Spinal cord (tissue), 9 donors: ENCODE measurements at regions not wholly inside any gene's neighbourhood (a gene's known extent, or its start where the extent isn't known, plus 50 kb on each side); places are given as distances from the start of the nearest gene placed in this dataset.
"Not testable (repeated sequence)": the region's sequence is repeated elsewhere in the genome, so short reads cannot be mapped to it uniquely, and the experiment has no call there.

Experiments used
- DNase-seq, 6 donors: peaks; one replicate each; pipeline versions ENCODE4 v3.0.0 to v3.0.0-alpha.2; 2013 to 2015; ENCODE audit warnings: low spot score in 6 of 6, low read depth in 4 of 6
- H3K27ac ChIP-seq: one replicate; pipeline ENCODE4 v1.5.1; 2013; ENCODE audit warnings: low read depth, low read length, control low read depth
- H3K27me3 ChIP-seq: one replicate; pipeline ENCODE4 v1.6.1; 2013; ENCODE audit warnings: low read length; ENCODE audit not compliant: control insufficient read depth, insufficient read depth
- H3K36me3 ChIP-seq: one replicate; pipeline ENCODE4 v1.6.1; 2013; ENCODE audit warnings: low read length; ENCODE audit not compliant: control insufficient read depth, insufficient read depth
- H3K4me1 ChIP-seq: one replicate; pipeline ENCODE4 v1.6.1; 2013; ENCODE audit warnings: low read length; ENCODE audit not compliant: control insufficient read depth, insufficient read depth
- H3K4me3 ChIP-seq: one replicate; pipeline ENCODE4 v1.5.1; 2013; ENCODE audit warnings: low read depth, low read length, control low read depth
- H3K9me3 ChIP-seq: one replicate; pipeline ENCODE4 v1.6.1; 2013; ENCODE audit warnings: low read length; ENCODE audit not compliant: control insufficient read depth, insufficient read depth
- WGBS: methylation state at CpG from one replicate; pipeline ENCODE4 v1.1.5; 2013; ENCODE audit warnings: missing lambda C conversion rate; ENCODE audit not compliant: insufficient coverage; 5-methylcytosine and 5-hydroxymethylcytosine counted together
- donor health status: healthy.

DNA sequence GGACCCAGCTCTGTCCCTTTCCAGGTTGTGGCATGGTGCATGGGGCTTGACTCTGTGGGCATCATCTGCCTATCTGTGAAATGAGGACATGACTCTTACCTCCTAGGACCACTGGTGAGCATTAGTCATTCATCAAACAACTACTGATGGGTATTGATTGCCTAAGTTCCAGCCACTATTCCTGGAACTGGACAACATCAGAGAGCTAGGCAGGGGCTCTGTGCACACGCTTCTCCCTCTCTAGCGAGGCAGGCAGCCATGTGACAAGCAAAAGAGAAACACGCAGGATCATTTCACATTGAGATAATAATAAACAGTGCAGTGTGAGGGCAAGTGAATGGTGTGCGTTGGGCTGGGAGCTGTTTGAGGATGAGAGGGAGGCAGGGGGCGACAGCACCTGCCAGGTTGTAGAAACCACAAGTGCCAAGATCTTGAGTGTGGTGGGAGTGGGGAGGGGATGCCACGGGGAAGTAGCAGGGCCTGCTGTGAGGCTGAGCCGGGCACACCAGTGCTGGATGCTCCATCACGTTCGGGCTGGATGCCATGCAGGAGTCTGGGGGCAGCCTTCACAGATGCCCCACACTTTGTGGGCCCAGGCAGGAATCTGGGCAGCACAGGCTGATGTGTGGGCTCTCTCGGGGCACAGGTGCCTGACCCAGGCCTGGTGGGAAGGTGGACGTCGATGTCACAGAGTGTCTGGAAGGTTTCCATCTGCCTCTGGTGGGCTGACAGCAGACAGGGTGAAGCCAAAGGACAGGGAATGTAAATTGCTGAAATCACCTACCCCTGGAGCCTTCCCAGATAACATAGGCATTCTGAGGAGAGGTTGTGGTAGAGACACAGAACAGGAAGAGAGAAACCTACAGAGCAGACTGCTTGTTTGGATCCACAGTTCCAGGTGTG lies 405.5 kb downstream of the RPS24 start:
- DNase-seq: peak in 1 of 6 donors; percentile 35
- H3K27me3 ChIP-seq: no peaks in the 10 kb centered on the region
- H3K27ac ChIP-seq: no peak overlapping the region
- H3K9me3 ChIP-seq: no peaks in the 10 kb centered on the region
- H3K36me3 ChIP-seq: no peaks in the 10 kb centered on the region
- peaks cover 52% of the 10 kb centered on the region for H3K4me1 ChIP-seq
- WGBS: 62% methylated on average over 10 of the region's 12 CpGs
- no peak overlapping the region for H3K4me3 ChIP-seq

DNA sequence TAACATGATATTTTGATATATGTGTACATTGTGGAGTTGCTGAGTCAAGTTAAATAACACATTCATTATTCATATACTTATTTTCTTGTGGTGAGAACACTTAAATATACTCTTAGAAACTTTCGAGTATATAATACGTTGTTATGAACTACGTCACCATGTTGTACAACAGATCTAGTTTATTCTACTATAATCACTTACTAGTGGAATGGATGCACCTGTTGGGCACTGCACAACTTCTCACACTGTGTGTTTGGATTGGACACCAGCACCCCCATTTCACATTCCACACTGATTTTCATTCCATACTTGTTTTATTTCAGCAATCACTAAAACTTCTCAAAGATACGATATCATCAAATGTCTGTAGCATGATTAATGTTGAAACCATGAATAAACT lies 407.3 kb downstream of the RPS24 start:
- no peak for DNase-seq
- Histone ChIP-seq H3K4me3 (no peak overlapping the region), H3K36me3 (no peaks in the 10 kb centered on the region), H3K27me3 (no peaks in the 10 kb centered on the region), H3K27ac (no peak overlapping the region), H3K9me3 (no peaks in the 10 kb centered on the region), H3K4me1 (peaks cover 35% of the 10 kb centered on the region)
- WGBS: no CpG with 5 or more reads among the region's 4 CpGs

DNA sequence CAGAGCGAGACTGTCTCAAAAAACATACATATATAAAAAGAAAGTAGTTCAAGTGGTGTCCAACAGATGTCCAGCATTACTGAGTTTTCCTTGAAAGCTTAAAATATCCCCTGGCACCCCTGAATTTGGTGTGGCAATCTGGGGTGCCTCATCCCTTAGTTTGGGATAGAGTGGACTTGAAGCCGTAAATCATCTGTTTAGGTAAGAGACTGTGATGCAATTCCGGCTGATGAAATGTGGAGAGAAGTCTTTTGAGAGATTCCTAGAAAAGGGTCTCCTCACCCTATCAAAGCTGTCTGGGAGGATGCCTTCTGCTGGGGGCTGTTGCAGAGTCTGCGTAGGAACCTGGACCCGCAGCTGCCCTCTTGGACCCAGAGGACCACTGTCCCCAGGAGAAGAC lies 408.0 kb downstream of the RPS24 start:
- no peak overlapping the region for H3K4me3 ChIP-seq
- DNase-seq: no peak
- 100% methylated on average over 2 of the region's 5 CpGs for WGBS
- H3K4me1 ChIP-seq: peaks cover 28% of the 10 kb centered on the region
- H3K9me3 ChIP-seq: no peaks in the 10 kb centered on the region
- no peaks in the 10 kb centered on the region for H3K36me3 ChIP-seq
- H3K27me3 ChIP-seq: no peaks in the 10 kb centered on the region
- no peak overlapping the region for H3K27ac ChIP-seq

DNA sequence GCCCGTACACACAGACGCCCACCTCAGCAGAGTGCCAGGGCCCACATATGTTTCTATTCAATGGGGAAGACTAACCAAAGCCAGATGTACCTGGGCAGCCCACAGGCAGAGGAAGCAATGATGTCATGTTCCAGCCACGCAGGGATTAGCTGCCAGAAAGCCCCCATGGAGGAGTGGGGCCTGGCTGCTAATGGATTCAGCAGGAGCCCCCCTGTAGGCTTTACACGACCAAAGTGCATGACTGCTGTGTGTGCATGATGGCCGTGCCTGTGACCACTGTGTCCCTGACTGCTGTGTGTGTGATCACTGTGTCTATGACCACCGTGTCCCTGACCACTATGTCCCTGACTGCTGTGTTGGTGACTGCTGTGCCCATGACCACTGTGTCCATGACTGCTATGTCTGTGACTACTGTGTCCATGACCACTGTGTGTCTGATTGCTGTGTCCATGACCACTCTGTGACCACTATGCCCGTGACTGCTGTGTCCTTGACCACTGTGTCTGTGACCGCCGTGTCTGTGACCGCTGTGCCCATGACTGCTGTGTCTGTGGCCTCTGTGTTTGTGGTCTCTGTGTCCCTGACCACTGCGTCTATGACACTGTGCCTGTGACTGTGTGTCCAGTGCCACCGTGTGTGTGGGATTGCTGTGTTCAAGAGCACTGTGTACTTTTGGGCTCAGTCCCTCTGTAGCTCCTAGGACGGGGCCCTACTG lies 409.3 kb downstream of the RPS24 start:
- Histone ChIP-seq H3K9me3 (no peaks in the 10 kb centered on the region), H3K27ac (no peak overlapping the region), H3K36me3 (no peaks in the 10 kb centered on the region), H3K4me3 (no peak overlapping the region), H3K27me3 (no peaks in the 10 kb centered on the region), H3K4me1 (peaks cover 22% of the 10 kb centered on the region)
- 81% methylated on average over 11 of the region's 13 CpGs for WGBS
- DNase-seq: no peak

DNA sequence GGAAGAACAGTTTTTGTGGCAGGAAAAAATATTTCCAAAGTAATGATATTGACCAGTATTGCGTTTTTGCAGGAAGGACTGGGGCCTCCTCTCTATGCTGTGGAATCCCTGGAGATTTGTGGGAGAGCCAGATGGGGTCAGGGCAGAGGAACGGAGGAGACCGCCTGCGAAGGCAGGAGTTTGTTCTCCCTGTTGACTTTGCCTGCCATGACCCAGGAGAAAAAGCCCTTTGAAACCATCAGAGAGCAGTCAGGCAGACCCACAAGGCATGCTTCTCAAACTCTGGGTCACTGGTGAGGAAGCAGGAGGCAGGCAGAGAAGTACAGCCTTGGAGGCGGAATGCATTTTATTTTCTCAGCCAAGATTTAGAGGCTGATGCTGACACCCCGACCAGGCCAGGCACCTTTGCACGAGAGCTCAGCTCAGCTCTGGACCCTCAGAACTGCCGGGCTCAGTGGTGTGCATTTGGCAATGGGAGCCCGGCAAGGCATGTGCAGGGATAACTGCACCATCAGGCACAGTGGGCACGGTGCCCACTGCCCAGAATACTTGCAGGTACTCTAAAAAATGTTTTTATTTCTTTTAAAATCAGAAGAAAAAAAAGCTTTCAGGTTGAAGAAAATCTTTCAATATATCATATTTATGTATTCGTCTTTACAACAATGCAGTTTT lies 410.4 kb downstream of the RPS24 start:
- Histone ChIP-seq H3K27ac (no peak overlapping the region), H3K4me3 (no peak overlapping the region), H3K36me3 (no peaks in the 10 kb centered on the region), H3K9me3 (no peaks in the 10 kb centered on the region), H3K4me1 (peaks cover 14% of the 10 kb centered on the region), H3K27me3 (no peaks in the 10 kb centered on the region)
- no peak for DNase-seq
- WGBS: 70% methylated on average over 9 of the region's 11 CpGs

DNA sequence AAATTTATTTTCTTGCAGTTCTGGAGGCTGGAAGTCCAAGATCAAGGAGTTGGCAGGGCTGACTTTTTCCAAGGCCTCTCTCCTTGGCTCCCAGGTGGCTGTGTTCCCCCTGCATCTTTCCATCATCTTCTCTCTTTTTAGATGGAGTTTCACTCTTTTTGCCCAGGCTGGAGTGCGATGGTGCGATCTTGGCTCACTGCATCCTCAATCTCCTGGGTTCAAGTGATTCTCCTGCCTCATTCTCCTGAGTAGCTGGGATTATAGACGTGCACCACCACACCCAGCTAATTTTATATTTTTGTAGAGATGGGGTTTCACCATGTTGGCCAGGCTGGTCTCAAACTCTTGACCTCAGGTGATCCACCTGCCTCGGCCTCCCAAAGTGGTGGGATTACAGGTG lies 411.1 kb downstream of the RPS24 start:
- not testable (repeated sequence) for DNase-seq, H3K4me1 ChIP-seq, H3K9me3 ChIP-seq, H3K27me3 ChIP-seq, H3K27ac ChIP-seq, H3K36me3 ChIP-seq, H3K4me3 ChIP-seq
- WGBS: 100% methylated on average over 1 of the region's 4 CpGs

DNA sequence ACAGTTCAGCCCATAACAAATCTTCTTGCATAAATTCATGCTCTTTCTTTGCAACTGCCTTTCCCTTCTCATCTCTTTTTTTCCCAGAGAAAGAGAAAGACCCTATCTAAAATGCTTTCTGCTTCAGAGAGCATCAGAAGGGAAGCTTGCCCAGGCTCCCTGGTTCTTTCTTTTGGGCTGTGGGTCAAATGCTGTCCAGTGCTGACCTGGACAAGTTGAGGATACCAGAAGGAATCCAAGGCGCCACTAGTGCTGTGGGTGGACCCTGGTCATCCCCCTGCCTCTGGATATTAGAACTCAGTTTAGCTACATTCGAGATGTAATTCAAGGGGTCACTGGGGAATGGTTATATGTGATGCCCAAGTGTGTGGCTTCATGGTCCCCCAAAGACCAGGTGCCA lies 411.6 kb downstream of the RPS24 start:
- no CpG with 5 or more reads among the region's 2 CpGs for WGBS
- no peak overlapping the region for H3K4me3 ChIP-seq
- H3K4me1 ChIP-seq: peaks cover 9% of the 10 kb centered on the region
- DNase-seq: no peak
- H3K27ac ChIP-seq: no peak overlapping the region
- H3K27me3 ChIP-seq: no peaks in the 10 kb centered on the region
- no peaks in the 10 kb centered on the region for H3K36me3 ChIP-seq
- H3K9me3 ChIP-seq: no peaks in the 10 kb centered on the region

DNA sequence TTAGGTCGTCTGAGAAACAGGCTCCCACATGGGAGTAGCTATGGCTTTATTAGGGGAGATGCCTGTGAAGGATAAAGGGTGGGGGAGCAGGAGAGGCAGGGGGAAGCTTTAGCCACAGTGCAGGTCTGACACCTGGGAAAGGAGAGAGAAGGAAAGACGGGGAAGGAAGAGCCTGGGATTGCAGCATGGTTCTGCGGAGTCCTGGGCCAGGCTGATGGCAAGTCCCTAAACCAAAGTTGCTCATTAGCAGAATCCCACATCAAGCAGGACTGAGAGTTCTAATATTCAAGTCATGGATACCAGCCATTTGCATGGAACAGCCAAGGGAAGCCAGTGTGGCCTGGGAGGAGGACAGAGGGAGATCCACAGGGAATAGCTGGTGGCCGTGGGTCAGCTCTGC lies 414.8 kb downstream of the RPS24 start:
- Histone ChIP-seq H3K4me1 (peaks cover 22% of the 10 kb centered on the region), H3K27ac (no peak overlapping the region), H3K4me3 (no peak overlapping the region), H3K9me3 (no peaks in the 10 kb centered on the region), H3K27me3 (no peaks in the 10 kb centered on the region), H3K36me3 (no peaks in the 10 kb centered on the region)
- DNase-seq: no peak
- 79% methylated on average over 2 of the region's 4 CpGs for WGBS

DNA sequence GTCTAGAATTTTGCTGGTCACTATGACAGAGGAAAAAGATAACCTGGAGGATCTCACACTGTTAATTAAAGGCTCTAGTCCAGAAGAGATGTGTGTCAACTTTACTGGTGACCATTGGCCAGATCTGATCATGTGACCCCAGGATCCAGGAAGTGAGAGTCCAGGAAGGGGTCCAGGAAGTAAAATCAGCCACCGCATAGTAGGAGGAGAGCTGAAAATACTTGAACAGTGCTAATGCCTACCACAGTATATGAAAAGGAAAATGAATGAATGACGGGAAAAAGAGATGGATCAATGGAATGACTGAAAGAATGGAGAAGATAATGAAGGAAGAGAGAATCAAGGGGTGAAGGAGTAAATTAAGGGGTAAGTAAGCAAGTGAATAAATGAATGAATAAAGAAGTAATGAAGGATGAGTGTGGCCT lies 415.3 kb downstream of the RPS24 start:
- no peak overlapping the region for H3K4me3 ChIP-seq
- no peaks in the 10 kb centered on the region for H3K27me3 ChIP-seq
- H3K9me3 ChIP-seq: no peaks in the 10 kb centered on the region
- no peak overlapping the region for H3K27ac ChIP-seq
- DNase-seq: no peak
- H3K36me3 ChIP-seq: no peaks in the 10 kb centered on the region
- peaks cover 22% of the 10 kb centered on the region for H3K4me1 ChIP-seq
- WGBS: 94% methylated on average over 2 of the region's 2 CpGs
